ENCODE measurements at regions not wholly inside any gene's neighbourhood (a gene's known extent, or its start where the extent isn't known, plus 50 kb on each side); places are given as distances from the start of the nearest gene placed in this dataset.

DNA sequence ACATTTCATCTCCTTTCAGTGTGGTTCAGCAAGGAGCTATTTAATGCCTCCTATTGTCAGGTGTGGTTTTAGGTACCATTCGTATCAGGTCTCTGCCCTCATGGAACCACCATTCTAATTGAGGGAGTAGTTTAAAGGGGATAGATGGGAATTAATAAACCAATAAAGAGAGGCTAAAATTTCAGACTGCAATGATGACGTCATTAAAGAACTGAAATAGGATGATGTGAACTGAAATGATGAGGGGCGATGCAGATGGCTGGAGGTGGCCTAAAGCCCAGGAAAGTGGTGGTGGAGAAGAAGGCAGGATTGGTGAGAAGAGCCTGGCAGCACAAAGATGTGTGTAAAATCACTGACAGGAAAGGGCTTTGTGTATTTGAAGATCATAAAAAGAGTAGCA lies 148.9 kb upstream of the RBFOX1 start:
- no peak for DNase-seq

GRCh38 chr16:7182510-7183109 lies 150.0 kb upstream of the RBFOX1 start:
- no peak for DNase-seq

DNA sequence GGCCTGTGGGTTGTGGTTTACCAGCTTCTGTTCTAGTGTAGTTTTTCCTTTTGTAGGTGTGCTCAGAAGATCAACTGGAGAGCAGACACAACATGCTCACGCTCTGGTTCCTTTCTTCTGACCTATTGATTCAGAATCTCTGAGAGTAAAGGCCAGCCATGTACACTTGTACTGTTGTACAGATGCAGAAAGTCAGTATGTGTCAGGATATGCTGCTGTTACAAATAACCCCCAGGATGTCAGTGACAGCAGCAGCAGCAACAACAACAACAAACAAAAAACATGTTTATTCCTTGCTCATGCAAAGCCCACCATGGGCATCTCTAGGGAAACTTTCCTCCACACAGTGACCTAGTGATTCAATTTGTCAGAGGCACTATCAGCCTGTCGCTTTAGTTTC lies 154.8 kb upstream of the RBFOX1 start:
- no peak for DNase-seq

GRCh38 chr16:7171151-7171550 lies 161.5 kb upstream of the RBFOX1 start:
- DNase-seq = no peak

DNA sequence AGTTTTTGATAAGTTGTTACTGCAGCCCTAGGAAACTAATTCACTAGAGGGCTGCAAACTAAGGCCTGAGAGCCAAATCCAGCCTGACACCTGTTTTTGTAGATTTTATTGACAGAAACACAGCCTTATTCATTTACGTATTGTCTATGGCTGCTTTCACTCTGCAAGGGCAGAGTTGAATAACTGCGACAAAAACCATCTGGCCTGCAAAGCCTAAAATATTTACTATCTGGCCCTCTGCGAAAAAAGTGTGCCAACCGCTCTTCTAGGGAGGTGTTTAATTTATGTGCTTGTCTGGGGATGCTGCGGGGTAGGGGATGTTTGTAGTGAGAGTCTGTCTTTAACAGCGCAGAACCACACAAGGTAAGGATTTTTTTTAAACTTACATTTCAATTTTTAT lies 165.0 kb upstream of the RBFOX1 start:
- DNase-seq = no peak

DNA sequence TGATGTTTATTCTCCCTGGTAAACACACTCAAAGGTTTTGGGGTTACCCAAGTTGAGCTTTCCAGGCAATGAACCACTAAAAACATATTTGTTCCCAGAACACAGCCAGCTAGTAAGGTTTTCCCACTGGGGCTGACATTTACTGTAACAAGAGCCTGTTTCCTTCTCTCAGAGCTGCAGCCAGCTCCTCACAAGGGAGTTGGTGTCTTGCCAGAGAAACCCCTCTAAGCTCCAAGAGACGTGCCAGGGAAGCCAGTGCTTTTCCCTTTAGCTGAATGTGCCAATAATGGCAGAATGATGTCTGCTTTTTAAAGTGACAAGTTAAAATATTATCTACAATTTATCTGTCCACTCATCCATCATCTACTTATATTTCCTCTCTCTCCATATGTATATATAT lies 170.8 kb upstream of the RBFOX1 start:
- no peak for DNase-seq

- DNase-seq = no peak
These were observed 172.6 kb upstream of the RBFOX1 start for GRCh38 chr16:7160093-7160492.

DNA sequence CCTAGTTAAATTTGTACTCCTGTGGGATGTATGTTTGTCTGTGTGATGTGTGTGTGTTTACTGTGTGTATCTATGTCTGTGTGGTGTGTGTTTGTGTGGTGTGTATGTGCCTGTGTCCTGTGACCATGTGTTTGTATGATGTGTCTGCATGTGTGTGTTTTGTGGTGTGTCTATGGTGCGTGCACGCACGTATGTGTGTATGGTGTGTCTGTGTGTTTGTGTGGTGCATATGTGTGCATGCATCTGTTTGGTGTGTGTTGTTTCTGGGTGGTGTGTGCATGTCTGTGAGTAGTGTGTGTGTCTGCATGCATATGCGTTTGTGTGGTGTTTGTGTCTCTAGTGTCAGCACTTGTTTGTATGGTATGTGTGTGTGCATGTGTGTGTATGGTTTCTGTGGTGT lies 174.2 kb upstream of the RBFOX1 start:
- no peak for DNase-seq

DNA sequence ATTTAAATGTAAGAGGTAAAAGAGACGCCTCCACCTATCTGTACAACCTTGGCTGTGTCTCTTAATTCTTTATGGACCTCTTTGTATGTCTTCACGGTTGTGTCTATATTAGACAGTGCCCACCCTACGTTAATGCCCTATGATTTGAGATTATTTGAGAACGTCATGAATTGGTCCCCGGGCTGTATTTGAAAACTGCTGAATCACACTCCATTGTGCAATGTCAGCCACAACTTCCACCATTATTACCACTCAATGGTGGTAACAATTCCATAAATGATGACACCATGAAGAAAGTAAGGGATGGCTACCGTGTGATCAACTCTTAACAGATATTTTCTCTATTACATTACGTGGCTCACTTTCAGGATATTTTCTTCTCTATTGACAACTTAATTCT lies 182.4 kb upstream of the RBFOX1 start:
- DNase-seq = no peak

- no peak for DNase-seq
These were observed 184.0 kb upstream of the RBFOX1 start for GRCh38 chr16:7148606-7149005.

GRCh38 chr16:7140899-7141298 lies 191.7 kb upstream of the RBFOX1 start:
- DNase-seq = no peak

GRCh38 chr16:7137560-7138330 lies 194.9 kb upstream of the RBFOX1 start:
- DNase-seq = no peak

- DNase-seq = no peak
These were observed 200.2 kb upstream of the RBFOX1 start for GRCh38 chr16:7132465-7132864.

- DNase-seq = no peak
These were observed 207.9 kb upstream of the RBFOX1 start for GRCh38 chr16:7124701-7125100.

GRCh38 chr16:7124242-7124641 lies 208.4 kb upstream of the RBFOX1 start:
- no peak for DNase-seq

- DNase-seq = no peak
These were observed 215.9 kb upstream of the RBFOX1 start for GRCh38 chr16:7116734-7117133.

- no peak for DNase-seq
These were observed 216.7 kb upstream of the RBFOX1 start for GRCh38 chr16:7115898-7116297.

DNA sequence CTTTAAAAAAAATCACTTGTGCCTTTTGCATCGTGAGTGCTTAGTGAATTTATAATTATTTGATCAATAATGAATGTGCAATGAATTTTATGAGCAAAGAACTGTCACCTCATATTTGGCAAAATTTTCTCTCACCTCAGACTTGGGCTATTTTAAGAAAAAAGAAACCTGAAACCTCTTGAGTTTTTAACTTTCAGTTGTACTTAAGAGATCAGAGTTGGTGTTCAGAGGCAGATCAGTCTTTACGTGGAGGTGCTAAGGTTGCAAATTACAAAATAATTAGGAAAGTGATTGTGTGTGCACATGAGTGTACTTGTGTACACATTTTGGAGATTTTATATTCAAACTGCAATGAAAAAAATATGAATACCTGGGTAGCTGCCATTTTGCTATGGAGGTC lies 218.7 kb upstream of the RBFOX1 start:
- DNase-seq = no peak

GRCh38 chr16:7113395-7113794 lies 219.2 kb upstream of the RBFOX1 start:
- no peak for DNase-seq

GRCh38 chr16:7111265-7111664 lies 221.4 kb upstream of the RBFOX1 start:
- DNase-seq = no peak

DNA sequence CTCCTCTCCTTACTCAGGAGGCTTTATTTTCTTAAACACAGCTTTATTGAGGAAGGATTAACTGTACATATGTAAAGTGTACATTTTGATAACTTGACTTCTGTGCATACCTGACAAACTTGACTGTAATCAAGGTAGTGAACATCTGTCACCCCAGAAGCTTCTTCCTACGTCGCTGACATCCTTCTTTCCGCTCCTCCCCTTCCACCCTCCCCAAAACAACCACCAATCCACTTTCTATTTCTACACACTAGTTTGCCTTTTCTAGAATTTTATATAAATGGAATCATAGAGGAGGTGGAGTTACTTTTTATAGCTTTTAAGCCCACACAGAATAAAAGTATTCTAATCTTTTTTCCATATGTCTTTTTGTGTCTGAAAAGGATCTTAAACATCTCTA lies 225.2 kb upstream of the RBFOX1 start:
- no peak for DNase-seq

- DNase-seq = no peak
These were observed 229.6 kb upstream of the RBFOX1 start for GRCh38 chr16:7103056-7103455.

- DNase-seq = no peak
These were observed 231.6 kb upstream of the RBFOX1 start for GRCh38 chr16:7101054-7101453.

GRCh38 chr16:7097518-7097917 lies 235.1 kb upstream of the RBFOX1 start:
- no peak for DNase-seq

GRCh38 chr16:7093511-7093910 lies 239.1 kb upstream of the RBFOX1 start:
- DNase-seq = no peak

Measured in activated CD4-positive, alpha-beta T cell treated with anti-CD3 and anti-CD28 coated beads, Interleukin-2, Interleukin-6, amounts not matched to agents 100 ng/mL and 50 ng/mL, durations not matched to agents 16 hours and 8 hours (primary cell).